Fibroblast of pulmonary artery (primary cell): ENCODE measurements at regions not wholly inside any gene's neighbourhood (a gene's known extent, or its start where the extent isn't known, plus 50 kb on each side); places are given as distances from the start of the nearest gene placed in this dataset.
A peak's percentile ranks its signal among the peaks of the same experiment; 100 is the strongest.

Experiments
- DNase-seq: peaks from one replicate; pipeline ENCODE4 v3.0.0-alpha.2; 2010; ENCODE audit warnings: low read depth
- H3K4me3 ChIP-seq: replicated peaks from 2 replicates; pipeline ENCODE4 v1.5.1; 2011; ENCODE audit warnings: low read depth, mild to moderate bottlenecking, control low read depth, low read length, moderate library complexity
- TF ChIP-seq, protein P1 (sequence below): IDR thresholded peaks from 2 replicates; pipeline ENCODE4 v1.5.1; 2011; ENCODE audit warnings: mild to moderate bottlenecking, control low read depth, low read length, inconsistent platforms; ENCODE audit errors: missing control alignments

GRCh38 chr9:102862478-102862877 is 132.7 kb upstream of the CYLC2 start:
- TF ChIP-seq, protein P1, sequence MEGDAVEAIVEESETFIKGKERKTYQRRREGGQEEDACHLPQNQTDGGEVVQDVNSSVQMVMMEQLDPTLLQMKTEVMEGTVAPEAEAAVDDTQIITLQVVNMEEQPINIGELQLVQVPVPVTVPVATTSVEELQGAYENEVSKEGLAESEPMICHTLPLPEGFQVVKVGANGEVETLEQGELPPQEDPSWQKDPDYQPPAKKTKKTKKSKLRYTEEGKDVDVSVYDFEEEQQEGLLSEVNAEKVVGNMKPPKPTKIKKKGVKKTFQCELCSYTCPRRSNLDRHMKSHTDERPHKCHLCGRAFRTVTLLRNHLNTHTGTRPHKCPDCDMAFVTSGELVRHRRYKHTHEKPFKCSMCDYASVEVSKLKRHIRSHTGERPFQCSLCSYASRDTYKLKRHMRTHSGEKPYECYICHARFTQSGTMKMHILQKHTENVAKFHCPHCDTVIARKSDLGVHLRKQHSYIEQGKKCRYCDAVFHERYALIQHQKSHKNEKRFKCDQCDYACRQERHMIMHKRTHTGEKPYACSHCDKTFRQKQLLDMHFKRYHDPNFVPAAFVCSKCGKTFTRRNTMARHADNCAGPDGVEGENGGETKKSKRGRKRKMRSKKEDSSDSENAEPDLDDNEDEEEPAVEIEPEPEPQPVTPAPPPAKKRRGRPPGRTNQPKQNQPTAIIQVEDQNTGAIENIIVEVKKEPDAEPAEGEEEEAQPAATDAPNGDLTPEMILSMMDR, result no peak
- no peak overlapping the region for H3K4me3 ChIP-seq
- no peak for DNase-seq

GRCh38 chr9:102855641-102856040 is 139.5 kb upstream of the CYLC2 start:
- TF ChIP-seq, protein P1, result no peak
- no peak overlapping the region for H3K4me3 ChIP-seq
- peak; percentile 20 for DNase-seq

DNA sequence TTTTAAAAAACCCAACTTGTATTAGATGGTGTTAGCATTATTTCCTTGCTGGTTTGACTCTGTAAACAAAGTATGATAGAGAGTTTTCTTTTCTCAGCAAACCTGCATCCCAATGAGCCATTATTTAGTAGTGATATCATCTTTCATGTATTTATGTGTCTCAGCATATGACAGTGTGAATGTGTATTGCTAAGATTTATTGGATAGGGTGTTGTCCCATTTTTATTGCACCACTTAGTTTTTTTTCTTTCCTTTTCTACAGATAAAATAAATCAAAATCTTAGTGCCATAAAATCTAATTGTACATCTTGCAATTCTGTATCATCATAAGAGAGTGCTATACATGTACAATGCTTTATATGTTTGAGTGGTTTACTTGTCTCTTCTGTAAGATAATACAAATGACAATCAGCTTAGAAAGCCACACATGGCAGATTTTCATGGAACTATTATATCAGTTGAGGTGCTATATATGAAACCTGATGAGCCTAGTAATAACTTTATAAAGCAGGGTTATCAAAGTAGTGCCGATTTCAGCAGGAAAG is 149.2 kb upstream of the CYLC2 start:
- TF ChIP-seq, protein P1, result no peak
- no peak for DNase-seq
- no peak overlapping the region for H3K4me3 ChIP-seq

DNA sequence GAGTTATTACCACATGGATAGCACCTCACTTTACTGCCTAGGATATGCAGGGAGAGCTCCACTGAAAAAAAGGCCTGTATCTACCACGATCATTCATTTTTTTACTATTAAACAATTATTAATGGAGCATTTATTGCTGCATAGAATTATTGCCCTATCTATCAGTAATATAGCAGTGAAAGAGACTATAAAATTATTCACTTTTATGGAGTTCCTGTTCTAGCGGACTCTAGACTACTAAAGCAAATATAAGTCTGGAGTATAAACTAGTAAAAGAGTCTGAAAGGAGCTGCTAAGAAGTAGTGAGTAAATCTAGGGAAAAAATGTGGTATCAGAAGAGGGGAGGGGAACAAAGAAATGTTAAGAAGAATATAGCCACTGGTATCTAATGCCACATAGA is 150.4 kb upstream of the CYLC2 start:
- no peak for DNase-seq
- no peak overlapping the region for H3K4me3 ChIP-seq
- TF ChIP-seq, protein P1, result no peak

DNA sequence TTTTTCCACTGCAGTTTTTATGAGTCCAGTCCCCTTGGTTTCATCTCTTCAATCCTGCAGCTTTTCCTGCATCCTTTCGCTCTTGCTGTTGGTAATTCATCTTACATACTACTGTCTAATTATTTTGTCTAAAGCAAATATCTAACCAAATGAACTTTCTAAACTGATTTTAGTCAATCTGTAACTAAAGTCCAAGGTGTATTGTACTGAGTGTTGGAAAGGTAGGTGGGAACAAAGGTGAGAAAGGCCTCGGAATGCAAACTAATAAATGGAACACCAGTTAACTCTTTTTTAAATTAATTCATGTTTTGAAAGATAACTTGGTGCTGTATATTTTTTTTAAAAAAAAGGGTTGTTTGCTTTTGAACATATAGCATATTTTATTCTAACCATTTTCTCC is 152.7 kb upstream of the CYLC2 start:
- H3K4me3 ChIP-seq, result no peak overlapping the region
- DNase-seq, result no peak
- TF ChIP-seq, protein P1, result no peak

GRCh38 chr9:102841376-102841775 is 153.8 kb upstream of the CYLC2 start:
- TF ChIP-seq, protein P1, result no peak
- H3K4me3 ChIP-seq, result no peak overlapping the region
- no peak for DNase-seq

GRCh38 chr9:102840335-102840734 is 154.8 kb upstream of the CYLC2 start:
- no peak for DNase-seq
- TF ChIP-seq, protein P1, result no peak
- H3K4me3 ChIP-seq, result no peak overlapping the region
